Left lung (tissue), 4 donors: ENCODE measurements at regions not wholly inside any gene's neighbourhood (a gene's known extent, or its start where the extent isn't known, plus 50 kb on each side); places are given as distances from the start of the nearest gene placed in this dataset.

Source experiments
- ATAC-seq: fragments of 200-7000 bp; cut with Tn5 transposase; one replicate; pipeline ENCODE4 v1.9.1; 2020; ENCODE audit warnings: moderate library complexity
- DNase-seq, 4 donors: peaks; one replicate each; pipeline ENCODE4 v3.0.0-alpha.2; 2013 to 2020
- H3K27ac ChIP-seq, 2 donors: fragments of 200-600 bp; sonication (generic) in 1 of 2; one replicate each; pipeline versions ENCODE4 v1.5.0 to v1.8.0; 2020 to 2021
- H3K27me3 ChIP-seq, 2 donors: fragments of 200-600 bp; sonication (generic) in 1 of 2; one replicate each; pipeline versions ENCODE4 v1.5.0 to v1.8.0; 2020 to 2021
- H3K36me3 ChIP-seq, 2 donors: fragments of 200-600 bp; sonication (generic) in 1 of 2; one replicate each; pipeline versions ENCODE4 v1.5.0 to v1.8.0; 2020 to 2021
- H3K4me1 ChIP-seq, 2 donors: fragments of 200-600 bp; one replicate each; pipeline ENCODE4 v1.8.0; 2021
- H3K4me3 ChIP-seq, 2 donors: fragments of 200-600 bp; sonication (generic) in 1 of 2; one replicate each; pipeline versions ENCODE4 v1.5.0 to v1.8.0; 2020 to 2021; ENCODE audit warnings: mild to moderate bottlenecking in 1 of 2
- H3K9me3 ChIP-seq, 2 donors: fragments of 200-600 bp; sonication (generic) in 1 of 2; one replicate each; pipeline versions ENCODE4 v1.5.0 to v1.8.0; 2020 to 2021
- CTCF ChIP-seq, 2 donors: fragments of 200-600 bp; sonication (generic) in 1 of 2; IDR thresholded peaks; one replicate each; pipeline versions ENCODE4 v1.5.0 to v1.8.0; 2021; ENCODE audit warnings: antibody characterized with exemption in 2 of 2
- intact Hi-C, 2 donors: fragments of 100-400 bp; cut with DNase I; formaldehyde crosslinking; loops; one replicate each; pipeline versions ENCODE4 v1.11.2 to v1.14.2; 2022
- donor health status: DM: no; HTN: yes; CAD: no.
- donor health status: DM: no; HTN: no; CAD: no.

- intact Hi-C loops: no loop called here
- Histone ChIP-seq H3K27ac (no peak overlapping the region), H3K4me3 (no peak overlapping the region), H3K4me1 (no peaks in the 10 kb centered on the region), H3K36me3 (no peaks in the 10 kb centered on the region), H3K27me3 (no peaks in the 10 kb centered on the region), H3K9me3 (no peaks in the 10 kb centered on the region)
- no peak for DNase-seq
- TF ChIP-seq CTCF (IDR thresholded peaks at IDR 0.05): no peak
- ATAC-seq: no peak
These were observed 1152.2 kb downstream of the XPNPEP1 start for GRCh38 chr10:108771106-108771505.

GRCh38 chr10:108765794-108766193 is 1157.5 kb downstream of the XPNPEP1 start:
- Histone ChIP-seq H3K9me3 (no peaks in the 10 kb centered on the region), H3K27ac (no peak overlapping the region), H3K27me3 (no peaks in the 10 kb centered on the region), H3K4me3 (no peak overlapping the region), H3K4me1 (no peaks in the 10 kb centered on the region), H3K36me3 (no peaks in the 10 kb centered on the region)
- intact Hi-C loops: no loop called here
- ATAC-seq: no peak
- no peak for TF ChIP-seq CTCF (IDR thresholded peaks at IDR 0.05)
- DNase-seq: no peak

- Histone ChIP-seq H3K4me1 (no peaks in the 10 kb centered on the region), H3K9me3 (no peaks in the 10 kb centered on the region), H3K36me3 (no peaks in the 10 kb centered on the region), H3K27ac (no peak overlapping the region), H3K27me3 (no peaks in the 10 kb centered on the region), H3K4me3 (no peak overlapping the region)
- DNase-seq (no peak), ATAC-seq (no peak)
- intact Hi-C loops: no loop called here
- no peak for TF ChIP-seq CTCF (IDR thresholded peaks at IDR 0.05)
These were observed 1165.4 kb downstream of the XPNPEP1 start for GRCh38 chr10:108757946-108758345.

- H3K27me3 ChIP-seq: no peaks in the 10 kb centered on the region
- intact Hi-C loops: no loop called here
- H3K4me1 ChIP-seq: no peaks in the 10 kb centered on the region
- no peak overlapping the region for H3K4me3 ChIP-seq
- DNase-seq: no peak
- no peak for ATAC-seq
- no peak for TF ChIP-seq CTCF (IDR thresholded peaks at IDR 0.05)
- no peaks in the 10 kb centered on the region for H3K9me3 ChIP-seq
- no peaks in the 10 kb centered on the region for H3K36me3 ChIP-seq
- no peak overlapping the region for H3K27ac ChIP-seq
These were observed 1167.7 kb downstream of the XPNPEP1 start for GRCh38 chr10:108755646-108756045.

GRCh38 chr10:108753326-108753725 is 1170.0 kb downstream of the XPNPEP1 start:
- intact Hi-C loops: no loop called here
- peak in 1 of 4 donors; percentile 31 for DNase-seq
- Histone ChIP-seq H3K4me1 (no peaks in the 10 kb centered on the region), H3K36me3 (no peaks in the 10 kb centered on the region), H3K27me3 (no peaks in the 10 kb centered on the region), H3K9me3 (no peaks in the 10 kb centered on the region), H3K4me3 (no peak overlapping the region), H3K27ac (no peak overlapping the region)
- TF ChIP-seq CTCF (IDR thresholded peaks at IDR 0.05): no peak
- no peak for ATAC-seq
